ENCODE measurements at regions not wholly inside any gene's neighbourhood (a gene's known extent, or its start where the extent isn't known, plus 50 kb on each side); places are given as distances from the start of the nearest gene placed in this dataset.

GRCh38 chr3:36192901-36193300, 187.4 kb upstream of the STAC start:
- CTCF ChIA-PET: no interaction called here
- DNase-seq (ENCODE audit: low read depth, low spot score): no peak
- H3K36me3 ChIP-seq (ENCODE audit: control insufficient read depth in 2 of 2, extremely low read depth in 1 of 2, insufficient read depth in 2 of 2, low read length in 2 of 2): no peaks in the 10 kb centered on the region
- no peak overlapping the region for H3K9ac ChIP-seq (replicated peaks; ENCODE audit: extremely low read depth, insufficient read depth, low read length)
- dilution Hi-C loops (cut with MboI; ENCODE audit: extremely low pct_ligation_motif_present, low sequenced_read_pairs) (no loop called here), intact Hi-C loops (cut with micrococcal nuclease) (no loop called here)
- POLR2A ChIA-PET: no interaction called here
- no peak for FAIRE-seq
- H4K20me1 ChIP-seq (replicated peaks; ENCODE audit: control insufficient read depth, extremely low read depth, insufficient read depth, low read length): no peaks in the 10 kb centered on the region
- peak overlapping the region; percentile 50 for H3K27ac ChIP-seq (ENCODE audit: insufficient read depth, low read depth, low read length)
- no peak overlapping the region for H3K4me3 ChIP-seq (replicated peaks in 1 of 3; ENCODE audit: insufficient read depth in 1 of 3, low read depth in 1 of 3, low read length in 3 of 3)
- H2AFZ ChIP-seq (ENCODE audit: low read depth, low read length): no peak overlapping the region
- TF ChIP-seq CTCF (IDR thresholded peaks at IDR 0.05; ENCODE audit: extremely low read depth in 1 of 2, insufficient read depth in 1 of 2, low read depth in 1 of 2, low read length in 2 of 2) (no peak), JUN (IDR thresholded peaks at IDR 0.05; ENCODE audit: borderline replicate concordance, insufficient read depth, insufficient read length, low read depth) (no peak), MYC (IDR thresholded peaks at IDR 0.05; ENCODE audit: low read depth, low read length) (no peak), EZH2 (IDR thresholded peaks at IDR 0.05; ENCODE audit: borderline replicate concordance, low read depth, low read length, severe bottlenecking) (no peak), POLR2A (IDR thresholded peaks at IDR 0.05; ENCODE audit: low read depth, low read length) (no peak)
- no peaks in the 10 kb centered on the region for H3K27me3 ChIP-seq (ENCODE audit: control insufficient read depth in 2 of 2, insufficient read depth in 2 of 2, low read length in 2 of 2)
- H3K4me1 ChIP-seq (ENCODE audit: control insufficient read depth, extremely low read depth, insufficient read depth, low read length): peaks cover 14% of the 10 kb centered on the region
- H3K79me2 ChIP-seq (ENCODE audit: control insufficient read depth, insufficient read depth, low read length): no peaks in the 10 kb centered on the region
- no peaks in the 10 kb centered on the region for H3K9me1 ChIP-seq (replicated peaks; ENCODE audit: control insufficient read depth, extremely low read depth, insufficient read depth, low read length)
- H3K4me2 ChIP-seq (ENCODE audit: insufficient read depth, low read length): peak overlapping the region; percentile 25
- no peaks in the 10 kb centered on the region for H3K9me3 ChIP-seq (replicated peaks; ENCODE audit: control insufficient read depth, insufficient read depth, low read length)
- BruUV-seq (replicated peaks): no TSS peak

DNA sequence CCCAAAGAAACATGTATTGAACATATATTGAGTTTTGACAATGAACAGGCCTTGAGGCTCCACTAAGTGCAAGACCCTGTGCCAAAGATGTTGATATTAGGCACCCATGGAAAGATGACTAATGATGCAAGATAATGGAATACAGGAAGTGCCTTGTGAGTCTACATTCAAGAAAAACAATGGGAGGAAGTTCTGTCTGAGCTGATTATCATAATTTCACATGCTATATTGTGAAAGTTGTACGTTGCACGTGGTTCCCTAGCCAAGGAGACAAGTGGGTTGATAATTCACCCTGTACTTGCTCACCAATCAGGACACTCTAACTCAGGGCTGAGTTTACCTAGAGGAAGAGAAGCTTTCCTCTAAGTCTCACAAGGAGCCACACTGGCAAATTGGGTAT, 186.9 kb upstream of the STAC start:
- Histone ChIP-seq H3K36me3 (ENCODE audit: control insufficient read depth in 2 of 2, extremely low read depth in 1 of 2, insufficient read depth in 2 of 2, low read length in 2 of 2) (no peaks in the 10 kb centered on the region), H3K4me2 (ENCODE audit: insufficient read depth, low read length) (peak overlapping the region; percentile 36), H3K4me1 (ENCODE audit: control insufficient read depth, extremely low read depth, insufficient read depth, low read length) (peaks cover 14% of the 10 kb centered on the region), H2AFZ (ENCODE audit: low read depth, low read length) (no peak overlapping the region), H3K9ac (replicated peaks; ENCODE audit: extremely low read depth, insufficient read depth, low read length) (peak overlapping the region; percentile 31), H3K27me3 (ENCODE audit: control insufficient read depth in 2 of 2, insufficient read depth in 2 of 2, low read length in 2 of 2) (no peaks in the 10 kb centered on the region), H3K4me3 (replicated peaks in 1 of 3; ENCODE audit: insufficient read depth in 1 of 3, low read depth in 1 of 3, low read length in 3 of 3) (no peak overlapping the region), H3K27ac (ENCODE audit: insufficient read depth, low read depth, low read length) (peak overlapping the region; percentile 84), H4K20me1 (replicated peaks; ENCODE audit: control insufficient read depth, extremely low read depth, insufficient read depth, low read length) (no peaks in the 10 kb centered on the region), H3K79me2 (ENCODE audit: control insufficient read depth, insufficient read depth, low read length) (no peaks in the 10 kb centered on the region), H3K9me3 (replicated peaks; ENCODE audit: control insufficient read depth, insufficient read depth, low read length) (no peaks in the 10 kb centered on the region), H3K9me1 (replicated peaks; ENCODE audit: control insufficient read depth, extremely low read depth, insufficient read depth, low read length) (no peaks in the 10 kb centered on the region)
- TF ChIP-seq CTCF (IDR thresholded peaks at IDR 0.05; ENCODE audit: extremely low read depth in 1 of 2, insufficient read depth in 1 of 2, low read depth in 1 of 2, low read length in 2 of 2): no peak
- TF ChIP-seq POLR2AphosphoS5 (IDR thresholded peaks at IDR 0.05; ENCODE audit: insufficient read depth, low read depth, low read length): peak; percentile 44
- TF ChIP-seq JUN (IDR thresholded peaks at IDR 0.05; ENCODE audit: borderline replicate concordance, insufficient read depth, insufficient read length, low read depth): peak; percentile 77
- TF ChIP-seq EZH2 (IDR thresholded peaks at IDR 0.05; ENCODE audit: borderline replicate concordance, low read depth, low read length, severe bottlenecking): no peak
- TF ChIP-seq MYC (IDR thresholded peaks at IDR 0.05; ENCODE audit: low read depth, low read length): peak; percentile 42
- peak; percentile 60 for TF ChIP-seq FOS (IDR thresholded peaks at IDR 0.05; ENCODE audit: borderline replicate concordance, insufficient read depth, low read length)
- no peak for TF ChIP-seq POLR2A (IDR thresholded peaks at IDR 0.05; ENCODE audit: low read depth, low read length)
- TF ChIP-seq MAX (IDR thresholded peaks at IDR 0.05; ENCODE audit: insufficient read depth, insufficient read length): peak; percentile 56
- TF ChIP-seq GATA2 (IDR thresholded peaks at IDR 0.05; ENCODE audit: insufficient read depth, insufficient read length, low read depth, low read length): peak; percentile 96
- POLR2A ChIA-PET: no interaction called here
- peak; percentile 72 for DNase-seq (ENCODE audit: low read depth, low spot score)
- FAIRE-seq: peak; percentile 70
- dilution Hi-C loops (cut with MboI; ENCODE audit: extremely low pct_ligation_motif_present, low sequenced_read_pairs) (no loop called here), intact Hi-C loops (cut with micrococcal nuclease) (no loop called here)
- CTCF ChIA-PET: no interaction called here
- no TSS peak for BruUV-seq (replicated peaks)
